HG03108 (cell line): ENCODE measurements at regions not wholly inside any gene's neighbourhood (a gene's known extent, or its start where the extent isn't known, plus 50 kb on each side); places are given as distances from the start of the nearest gene placed in this dataset.
"Not testable (repeated sequence)": the region's sequence is repeated elsewhere in the genome, so short reads cannot be mapped to it uniquely, and the experiment has no call there.

Experiments
- ATAC-seq: cut with Tn5 transposase; IDR thresholded peaks from one replicate; pipeline ENCODE4 v1.9.1; 2021; ENCODE audit warnings: moderate library complexity; ENCODE audit not compliant: unreplicated experiment

DNA sequence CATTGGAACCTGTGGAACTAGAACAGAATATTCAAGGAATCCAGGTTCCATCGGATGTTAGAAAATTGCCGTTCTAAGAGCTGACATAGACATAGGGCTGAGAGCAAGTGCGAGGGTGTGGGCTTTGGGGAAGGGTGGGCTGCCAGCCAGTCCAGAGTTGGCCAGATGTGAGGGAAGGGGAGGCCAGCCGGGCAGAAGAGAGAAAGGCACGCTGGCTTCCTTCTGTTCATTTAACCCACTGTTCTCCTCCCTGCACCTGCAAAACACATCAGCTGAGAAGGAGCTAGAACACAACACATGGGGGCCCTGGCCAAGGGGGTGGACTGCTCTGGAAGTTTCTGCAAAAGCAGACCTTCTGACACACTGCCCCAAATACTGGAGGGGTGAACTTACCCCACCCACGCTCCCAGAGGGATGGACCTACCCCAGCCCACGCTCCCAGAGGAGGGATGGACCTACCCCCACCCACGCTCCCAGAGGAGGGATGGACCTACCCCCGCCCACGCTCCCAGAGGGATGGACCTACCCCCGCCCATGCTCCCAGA, 98.0 kb downstream of the SHANK2 start:
- no peak for ATAC-seq

DNA sequence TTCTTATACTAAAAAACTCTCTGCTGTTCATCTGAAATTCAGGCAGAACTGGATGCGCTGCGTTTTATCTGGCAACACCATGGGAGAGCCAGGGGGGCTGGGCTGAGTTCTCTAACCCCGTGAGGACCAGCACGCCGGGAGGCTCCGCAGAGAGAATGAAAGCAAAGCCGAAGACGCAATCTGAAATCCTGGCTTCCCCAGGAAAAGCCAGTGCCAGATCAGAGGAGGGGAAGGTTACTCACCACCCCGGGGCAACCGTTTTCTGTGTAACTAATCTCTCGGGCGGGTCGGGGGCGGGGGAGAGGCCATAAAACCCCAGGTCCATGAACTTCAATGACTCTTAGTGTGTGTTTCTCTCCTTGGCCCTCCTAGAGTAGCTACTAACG, 99.4 kb downstream of the SHANK2 start:
- no peak for ATAC-seq

DNA sequence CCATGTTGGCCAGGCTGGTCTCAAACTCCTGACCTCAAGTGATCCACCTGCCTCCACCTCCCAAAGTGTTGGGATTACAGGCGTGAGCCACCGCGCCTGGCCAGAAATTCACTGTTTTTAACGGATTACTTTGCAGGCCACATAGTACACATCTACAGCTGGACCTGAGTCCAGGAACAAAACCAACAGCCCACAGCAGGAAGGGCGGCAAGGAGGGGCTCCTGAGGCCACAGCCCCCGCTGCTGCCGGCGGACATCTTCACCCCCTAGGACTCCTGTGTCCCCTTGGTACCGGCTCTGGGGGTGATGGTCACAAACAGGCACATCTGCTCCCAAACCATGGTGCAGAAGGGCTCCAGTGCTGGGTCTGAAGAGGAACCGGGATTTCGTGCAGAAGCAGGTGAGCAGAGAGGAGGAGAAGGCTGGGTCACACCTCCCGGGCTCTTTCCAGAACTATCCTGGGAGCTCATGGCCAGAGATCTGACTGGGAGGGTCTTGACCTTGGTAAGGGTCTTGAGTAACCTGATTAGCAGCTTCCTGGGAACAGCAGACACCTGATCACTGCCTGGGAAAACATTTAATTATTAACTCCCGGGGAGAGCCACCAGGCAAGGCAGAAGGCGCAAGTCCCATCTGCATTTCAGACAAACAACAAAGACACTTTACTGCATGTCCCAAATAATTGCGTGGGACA, 99.9 kb downstream of the SHANK2 start:
- not testable (repeated sequence) for ATAC-seq

DNA sequence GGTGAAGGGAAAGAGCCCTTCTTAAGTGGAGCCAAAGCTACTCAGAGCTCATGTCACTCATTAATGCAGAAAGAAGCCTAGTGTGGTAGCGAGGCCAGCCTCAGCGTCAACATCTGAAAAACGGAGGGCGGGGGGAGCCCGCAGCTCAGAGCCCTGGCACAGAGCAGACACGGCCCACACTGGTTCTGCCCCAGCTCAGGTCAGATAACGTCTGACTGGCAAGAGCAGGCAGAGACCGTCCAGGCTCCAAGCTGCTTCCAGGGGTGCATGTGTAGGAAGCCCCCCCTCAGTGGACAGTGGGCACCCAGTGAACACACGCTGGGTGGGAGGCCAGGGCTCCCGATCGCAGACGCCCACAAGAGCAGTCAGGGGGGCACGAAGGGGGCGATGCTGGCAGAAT, 100.8 kb downstream of the SHANK2 start:
- ATAC-seq = no peak

DNA sequence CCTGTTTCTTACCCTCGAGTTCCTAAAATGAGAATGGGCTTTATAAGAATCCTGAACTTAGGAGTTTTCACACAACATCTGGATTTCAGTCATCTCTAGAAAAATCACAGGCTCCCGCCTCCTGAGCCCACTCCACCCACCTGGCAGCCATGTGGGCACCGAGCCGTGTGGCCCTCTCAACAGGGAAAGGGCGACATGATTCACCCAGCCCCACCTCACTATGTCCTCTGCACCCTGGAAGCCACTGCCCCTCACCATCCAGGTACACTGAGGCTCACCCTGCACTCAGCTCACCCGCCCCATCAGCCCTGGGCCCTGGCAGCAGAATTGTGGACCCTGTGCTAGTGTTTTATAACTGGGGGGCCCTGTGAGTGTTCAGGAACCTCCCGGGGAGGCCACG, 101.5 kb downstream of the SHANK2 start:
- no peak for ATAC-seq

DNA sequence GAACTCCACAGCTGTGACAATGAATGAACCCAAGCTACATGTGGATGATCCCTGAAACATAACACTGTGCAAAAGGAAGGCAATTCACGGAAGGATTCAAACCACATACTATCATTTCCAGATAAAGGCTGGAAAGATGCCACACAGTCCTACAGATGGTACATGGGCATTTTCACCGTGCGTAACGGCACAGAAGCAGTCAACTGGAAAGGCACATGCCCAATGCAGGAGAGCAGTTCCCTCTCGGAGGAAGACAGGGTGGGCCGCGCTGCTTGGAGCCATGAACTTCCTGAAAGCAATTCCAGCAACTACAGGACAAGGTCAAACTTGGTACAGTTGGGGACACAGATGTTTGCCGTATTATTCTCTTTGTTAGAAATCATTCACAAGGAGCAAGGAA, 103.7 kb downstream of the SHANK2 start:
- ATAC-seq = no peak

DNA sequence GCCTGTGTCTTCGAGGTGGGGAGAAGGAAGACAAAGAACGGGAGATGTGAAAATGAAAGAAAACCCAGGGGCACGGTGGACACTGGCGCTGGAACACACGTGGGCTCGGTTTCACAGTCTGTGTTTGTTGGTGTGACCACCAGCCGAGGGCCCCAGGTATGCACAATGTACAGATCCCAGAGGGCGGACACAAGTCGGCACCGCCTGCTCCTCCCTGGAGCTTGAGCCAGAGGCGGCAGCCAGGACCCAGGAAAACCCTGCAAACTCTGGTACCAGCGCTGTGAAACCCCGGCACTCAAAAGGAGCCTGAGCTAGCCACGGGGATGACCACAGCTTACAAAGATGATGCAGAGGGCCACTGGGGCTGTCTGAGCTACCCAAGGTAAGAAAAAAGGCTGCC, 105.0 kb downstream of the SHANK2 start:
- no peak for ATAC-seq

DNA sequence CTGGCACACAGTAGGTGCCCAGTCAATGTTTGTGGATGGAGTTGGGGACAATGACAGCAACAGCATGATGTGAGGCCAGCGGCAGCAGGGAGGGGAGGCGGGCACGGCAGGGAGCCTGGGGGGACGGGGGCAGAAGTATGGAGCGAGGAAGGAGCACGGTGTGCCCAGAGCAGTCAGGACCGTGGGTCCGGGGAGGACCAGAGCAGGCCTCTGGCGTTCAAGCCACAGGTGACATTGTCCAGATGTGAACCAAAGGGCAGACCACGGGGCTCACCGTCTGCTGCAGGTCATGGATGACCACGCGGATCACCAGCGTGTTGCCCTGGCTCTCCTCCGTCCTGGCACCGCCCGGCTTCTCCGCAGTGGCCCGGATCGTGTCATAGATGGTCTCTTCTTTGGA, 105.5 kb downstream of the SHANK2 start:
- ATAC-seq = no peak

DNA sequence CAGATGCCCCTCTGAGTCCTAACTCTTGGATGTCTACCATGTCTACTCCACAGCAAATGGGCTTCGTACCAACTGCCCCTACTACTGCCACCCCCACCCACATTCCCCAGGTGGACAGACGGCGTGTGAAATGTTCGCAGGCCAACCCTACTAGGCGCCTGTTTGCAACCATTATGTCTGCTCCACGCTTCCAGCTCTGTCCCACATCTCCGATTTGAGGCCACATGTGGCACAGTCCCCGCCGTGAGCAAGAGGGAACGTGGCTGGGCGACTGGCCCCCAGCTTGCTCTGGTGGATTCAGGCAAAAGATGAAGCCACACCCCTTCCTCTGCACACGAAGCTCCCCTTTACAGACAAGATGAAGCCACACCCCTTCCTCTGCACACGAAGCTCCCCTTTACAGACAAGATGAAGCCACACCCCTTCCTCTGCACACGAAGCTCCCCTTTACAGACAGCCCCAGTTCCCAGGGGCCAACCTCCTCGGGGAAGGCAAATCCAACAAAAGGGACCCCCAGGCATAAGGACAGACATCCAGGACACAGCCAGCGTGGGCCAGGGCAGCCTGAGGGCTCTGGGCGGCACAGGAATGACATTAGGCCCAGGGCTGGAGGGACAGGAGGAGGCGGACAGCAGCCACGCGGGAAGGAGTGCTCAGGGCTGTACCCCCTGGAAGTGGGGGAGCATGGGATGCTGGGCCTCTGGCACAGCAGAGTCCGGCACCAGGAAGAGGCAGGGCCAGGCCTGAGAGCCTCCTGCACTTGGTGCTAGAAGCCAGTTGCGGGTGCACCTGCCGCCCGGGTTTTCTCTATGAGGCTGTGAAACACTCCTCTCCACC, 106.2 kb downstream of the SHANK2 start:
- no peak for ATAC-seq

DNA sequence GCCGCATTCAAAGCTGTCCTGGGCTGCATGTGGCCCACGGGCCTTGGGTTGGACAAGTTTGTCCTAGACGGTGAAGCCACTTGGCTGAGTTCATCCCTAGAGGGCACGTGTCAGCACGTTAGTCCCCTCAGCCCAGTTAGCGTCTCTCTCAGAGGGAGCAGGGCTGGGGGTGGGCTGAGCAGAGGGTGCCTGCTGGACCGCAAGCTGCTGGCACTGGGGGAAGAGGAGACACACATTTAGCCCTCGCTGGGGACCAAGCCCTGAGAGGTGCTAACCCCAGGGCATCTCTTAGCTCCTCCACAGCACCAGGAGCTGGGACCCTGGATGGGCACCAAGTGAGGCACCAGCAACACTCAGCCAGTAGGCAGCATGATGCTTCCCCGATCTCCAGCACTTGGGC, 107.0 kb downstream of the SHANK2 start:
- no peak for ATAC-seq

DNA sequence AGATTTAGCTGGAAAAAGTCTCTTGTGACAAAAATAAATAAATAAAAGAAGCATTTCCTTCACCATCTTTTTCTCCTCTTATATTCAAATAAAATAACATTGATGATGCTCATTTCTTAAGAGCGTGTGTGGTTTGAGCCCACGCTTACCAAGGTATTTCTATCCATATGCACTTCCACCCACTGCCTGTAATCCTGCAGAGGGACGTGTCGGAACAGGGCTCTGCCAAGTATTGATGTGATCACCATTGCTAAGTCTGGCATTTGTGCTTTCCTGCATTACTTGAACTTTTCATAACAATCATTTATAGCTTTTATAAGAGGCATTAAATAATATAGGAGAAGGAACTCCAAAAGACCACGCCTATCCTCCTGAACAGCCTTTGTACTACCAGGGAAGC, 107.6 kb downstream of the SHANK2 start:
- no peak for ATAC-seq

DNA sequence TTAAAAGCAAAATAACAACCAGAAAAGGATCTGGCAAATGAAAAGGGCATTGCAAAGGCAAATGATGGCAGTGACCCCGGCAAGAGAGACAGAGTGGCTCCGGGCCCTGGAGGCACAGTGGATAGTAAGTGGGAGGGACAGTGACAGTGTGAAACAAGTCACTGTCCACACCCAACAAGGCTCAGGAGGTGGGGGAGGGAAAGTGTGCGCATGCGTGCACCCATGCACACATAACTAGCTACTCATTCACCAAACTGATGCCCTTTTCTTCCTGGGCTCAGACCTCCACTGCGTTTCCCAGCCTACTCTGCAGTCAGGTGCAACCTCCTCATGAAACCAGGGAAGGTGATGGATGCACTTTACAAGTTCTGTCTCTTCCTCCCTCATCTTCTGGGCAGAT, 108.4 kb downstream of the SHANK2 start:
- ATAC-seq = no peak

DNA sequence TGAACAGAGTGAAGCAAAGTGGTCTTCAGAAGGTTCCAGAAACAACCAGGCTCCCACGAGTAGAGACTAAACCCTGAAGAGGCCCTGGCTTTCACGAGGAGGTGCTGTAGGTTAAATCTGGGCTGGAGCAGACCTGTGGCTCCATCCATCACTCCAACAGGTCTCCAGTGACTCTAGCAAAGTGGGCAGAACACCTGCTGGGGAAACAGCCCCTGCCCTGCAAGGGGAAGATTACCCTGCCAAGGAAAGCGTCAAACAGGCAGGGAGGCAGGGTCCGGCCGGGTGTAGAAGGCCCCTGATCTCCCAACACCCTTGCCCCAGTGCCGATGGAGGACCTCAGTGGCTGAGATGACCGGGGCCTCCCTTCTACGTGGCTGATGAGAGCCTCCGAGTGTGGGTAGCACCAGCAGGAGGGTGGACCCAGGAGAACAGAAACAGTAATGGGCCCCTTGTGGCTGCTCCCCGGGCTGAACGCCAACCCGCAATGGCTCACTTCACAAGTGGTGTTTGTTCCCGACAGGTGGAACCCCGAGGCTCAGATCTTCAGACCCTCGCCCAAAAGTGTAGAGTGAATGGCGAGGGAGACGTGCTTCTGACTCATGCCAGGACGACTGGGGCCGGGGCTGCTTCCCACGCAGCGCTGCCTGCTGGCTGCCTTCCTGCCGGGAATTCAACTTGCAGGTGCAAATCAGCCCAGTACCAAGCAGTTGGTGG, 112.0 kb downstream of the SHANK2 start:
- ATAC-seq = no peak

DNA sequence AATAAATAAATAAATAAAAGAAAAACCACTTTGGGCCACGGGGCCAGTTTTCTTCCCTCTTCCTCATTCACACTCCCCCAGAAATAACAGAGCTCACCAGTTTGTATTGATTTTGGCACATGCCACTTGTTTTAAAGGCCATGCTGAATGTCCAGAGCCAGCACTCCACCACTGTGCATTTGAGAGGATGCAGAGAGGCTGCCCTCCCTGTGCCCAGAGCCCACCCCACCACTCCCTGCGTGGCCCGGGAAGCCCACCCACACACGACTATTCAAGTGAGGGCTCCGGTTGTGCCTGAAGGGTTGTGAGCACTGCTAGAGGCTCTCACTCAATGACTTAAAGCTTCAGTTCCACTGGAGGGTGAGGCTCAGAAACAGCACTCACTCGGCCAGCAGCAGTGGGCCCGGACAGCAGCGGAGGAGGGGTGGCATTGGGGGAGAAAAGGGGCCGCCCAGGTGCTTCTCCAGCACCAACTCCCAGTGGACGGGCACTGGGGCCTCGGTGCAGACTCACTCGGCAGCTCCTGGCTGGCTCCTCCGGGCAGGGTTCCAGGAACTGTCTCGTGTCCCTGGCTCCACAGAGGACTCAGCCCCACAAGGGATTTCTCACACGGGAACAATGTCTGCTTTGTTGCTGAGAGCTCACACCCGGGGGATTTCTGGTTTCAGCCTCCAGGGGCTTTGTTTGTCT, 112.7 kb downstream of the SHANK2 start:
- no peak for ATAC-seq

DNA sequence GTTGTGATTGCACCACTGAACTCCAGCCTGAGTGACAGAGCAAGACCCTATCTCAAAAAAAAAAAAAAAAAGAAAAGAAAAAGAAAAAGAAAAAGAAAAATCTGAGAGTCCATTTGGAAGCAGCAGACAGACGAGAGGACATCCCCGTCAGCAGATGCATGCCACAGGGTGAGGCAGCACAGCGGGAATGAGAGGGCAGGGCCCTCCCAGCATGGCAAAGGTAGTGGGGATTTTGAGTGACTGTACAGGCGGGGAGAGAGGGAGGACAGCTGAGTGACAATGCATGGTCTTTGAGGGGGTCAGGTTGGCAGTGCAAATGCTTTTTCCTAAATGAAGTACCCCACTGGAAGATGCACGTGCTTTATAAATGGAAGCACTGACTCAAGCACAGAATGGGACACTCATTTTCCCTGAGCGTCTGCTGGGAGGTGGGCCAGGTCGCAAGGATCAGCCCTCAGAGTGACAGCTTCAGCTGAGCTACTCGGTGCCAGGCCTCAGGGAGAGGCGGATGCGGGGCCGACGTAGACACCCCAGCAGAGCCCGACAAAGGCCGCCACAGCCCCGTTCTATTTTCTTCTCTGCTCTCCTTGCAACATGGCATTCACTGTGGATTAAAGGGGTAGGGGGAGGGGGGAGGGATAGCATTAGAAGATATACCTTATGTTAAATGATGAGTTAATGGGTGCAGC, 113.5 kb downstream of the SHANK2 start:
- ATAC-seq = no peak

DNA sequence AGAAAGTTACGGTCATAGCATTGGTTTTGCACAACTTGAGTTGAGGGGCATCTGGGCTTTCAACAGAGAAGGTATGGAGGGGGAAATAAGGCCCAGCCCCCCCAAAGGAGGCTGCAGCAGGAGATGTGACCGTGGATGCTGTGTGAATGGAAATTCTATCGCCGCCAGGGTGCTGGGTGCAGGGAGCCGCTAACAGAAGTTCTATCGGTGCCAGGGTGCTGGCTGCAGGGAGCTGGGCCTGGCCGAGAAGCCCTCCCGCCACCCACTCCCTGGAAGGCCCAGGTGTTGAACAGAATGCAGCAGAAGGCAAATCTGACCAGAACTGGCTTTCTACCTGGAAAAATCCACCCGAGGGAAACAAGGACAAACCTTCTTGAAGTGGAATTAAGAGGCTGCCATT, 115.0 kb downstream of the SHANK2 start:
- ATAC-seq = no peak

DNA sequence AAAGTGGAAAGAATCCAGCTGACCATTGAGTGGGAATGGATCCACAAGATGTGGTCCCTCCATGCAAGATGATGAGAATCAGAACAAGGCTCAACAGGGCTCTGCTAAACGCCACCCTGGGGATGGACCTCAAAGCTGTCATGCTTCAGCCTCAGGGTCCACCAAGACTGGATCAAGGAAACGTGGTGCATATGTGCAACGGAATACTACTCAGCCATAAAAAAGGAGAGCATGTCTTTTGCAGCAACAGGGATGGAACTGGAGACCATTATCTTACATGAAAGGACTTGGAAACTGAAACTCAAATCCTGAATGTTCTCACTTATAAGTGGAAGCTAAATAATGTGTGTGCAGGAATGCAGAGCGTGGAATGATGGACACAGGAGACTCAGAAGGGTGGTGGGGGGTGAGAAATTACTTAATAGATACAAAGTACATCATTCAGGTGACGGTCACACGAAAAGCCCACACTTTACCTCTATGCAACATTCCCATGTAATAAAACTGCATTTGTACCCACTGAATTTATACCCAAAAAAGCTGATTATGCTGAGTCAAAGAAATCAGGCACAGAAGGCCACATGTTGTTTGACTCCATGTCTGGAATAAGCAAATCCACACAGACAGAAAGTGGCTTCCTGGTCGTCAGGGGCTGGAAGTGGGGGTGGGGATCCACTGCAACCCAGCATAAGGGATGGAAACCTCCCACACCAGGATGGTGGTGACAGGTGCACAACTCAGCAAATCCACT, 116.1 kb downstream of the SHANK2 start:
- ATAC-seq = no peak

DNA sequence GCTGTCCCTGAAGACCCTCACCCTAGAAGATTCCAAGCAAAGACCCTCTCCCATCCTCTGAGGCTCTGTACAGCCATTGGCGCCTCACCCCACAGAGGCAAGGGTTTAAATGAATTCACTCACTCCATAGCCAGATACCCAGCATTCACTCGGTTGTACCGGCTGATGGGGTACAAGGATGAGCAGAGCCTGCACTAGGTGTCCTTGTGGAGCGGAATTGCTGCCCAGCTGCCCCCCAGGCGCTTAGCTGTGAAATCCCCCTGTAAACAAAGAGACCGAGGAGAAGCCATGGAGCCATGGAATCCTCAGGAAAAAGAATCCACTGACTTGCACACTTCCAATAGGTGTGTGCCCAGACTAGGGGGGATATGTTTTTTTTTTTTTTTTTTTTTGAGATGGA, 117.3 kb downstream of the SHANK2 start:
- ATAC-seq = no peak

DNA sequence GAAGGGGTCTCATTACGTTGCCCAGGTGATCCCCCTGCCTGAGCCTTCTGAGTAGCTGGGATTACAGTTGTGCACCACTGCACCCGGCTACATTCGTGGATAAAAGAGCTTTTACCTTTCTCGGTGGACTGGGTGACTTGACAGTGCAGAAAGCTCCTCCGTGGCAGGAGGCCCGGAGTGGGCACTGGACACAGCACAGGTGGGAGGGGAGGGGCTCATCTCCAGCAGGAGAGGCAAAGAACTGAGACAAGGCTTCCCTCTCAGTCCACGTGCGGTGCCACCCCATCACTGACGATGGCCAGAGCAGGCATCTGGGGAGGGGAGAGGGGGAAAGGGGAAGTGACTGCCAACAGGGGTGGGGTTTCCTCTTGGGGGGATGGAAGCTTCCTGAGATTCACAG, 118.4 kb downstream of the SHANK2 start:
- ATAC-seq = no peak

DNA sequence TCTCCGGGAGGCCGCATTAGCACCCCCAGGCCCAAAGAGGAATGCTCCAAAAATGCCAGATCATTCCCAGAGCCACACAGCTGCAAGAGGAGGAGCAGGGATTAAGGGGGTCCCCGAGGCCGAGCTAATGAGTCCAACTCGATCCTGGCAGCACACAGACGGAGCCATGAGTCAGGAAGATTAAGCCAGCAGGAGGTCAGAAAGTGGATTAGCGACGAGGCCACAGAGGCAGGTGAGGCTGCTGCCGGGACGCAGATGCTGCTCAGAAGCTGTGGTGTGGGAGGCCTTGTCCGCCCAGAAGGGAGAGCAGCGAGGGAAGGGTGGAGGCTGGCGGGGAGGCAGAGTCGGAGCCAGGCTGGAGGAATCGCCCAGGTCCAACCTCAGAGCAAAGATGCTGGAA, 120.5 kb downstream of the SHANK2 start:
- no peak for ATAC-seq
